Fibroblast of villous mesenchyme (primary cell): ENCODE measurements at regions not wholly inside any gene's neighbourhood (a gene's known extent, or its start where the extent isn't known, plus 50 kb on each side); places are given as distances from the start of the nearest gene placed in this dataset.

Source experiments
- DNase-seq: peaks from one replicate; pipeline ENCODE4 v3.0.0-alpha.2; 2010; ENCODE audit warnings: low read depth
- H3K4me3 ChIP-seq: 2 replicates; pipeline ENCODE4 v1.5.1; 2011; ENCODE audit warnings: low read depth, mild to moderate bottlenecking, low read length
- CTCF ChIP-seq: IDR thresholded peaks from 2 replicates; pipeline ENCODE4 v1.5.1; 2012; ENCODE audit warnings: low read depth, mild to moderate bottlenecking, low read length; ENCODE audit not compliant: insufficient read depth

- DNase-seq: no peak
- no peak overlapping the region for H3K4me3 ChIP-seq
- no peak for TF ChIP-seq CTCF
Observed at GRCh38 chr2:196290136-196290535, 118.8 kb upstream of the STK17B start.

GRCh38 chr2:196290569-196290968 is 119.2 kb upstream of the STK17B start:
- TF ChIP-seq CTCF: no peak
- H3K4me3 ChIP-seq: no peak overlapping the region
- no peak for DNase-seq

- TF ChIP-seq CTCF: no peak
- no peak overlapping the region for H3K4me3 ChIP-seq
- no peak for DNase-seq
Observed at GRCh38 chr2:196291426-196291825, 120.0 kb upstream of the STK17B start.

GRCh38 chr2:196291873-196292800 is 120.8 kb upstream of the STK17B start:
- no peak for TF ChIP-seq CTCF

GRCh38 chr2:196293751-196294515 is 122.6 kb upstream of the STK17B start:
- DNase-seq: peak; percentile 87
- no peak for TF ChIP-seq CTCF
- no peak overlapping the region for H3K4me3 ChIP-seq

More at GRCh38 chr2:196291873-196292800, 120.8 kb upstream of the STK17B start:
- H3K4me3 ChIP-seq: no peak overlapping the region
- no peak for DNase-seq

- no peak for DNase-seq
- TF ChIP-seq CTCF: no peak
- no peak overlapping the region for H3K4me3 ChIP-seq
Observed at GRCh38 chr2:196294516-196294909, 123.1 kb upstream of the STK17B start.
